ENCODE measurements at regions not wholly inside any gene's neighbourhood (a gene's known extent, or its start where the extent isn't known, plus 50 kb on each side); places are given as distances from the start of the nearest gene placed in this dataset.

GRCh38 chr3:177689869-177690268, 492.6 kb upstream of the TBL1XR1 start:
- Histone ChIP-seq H3K4me3 (no peak overlapping the region), H3K27me3 (no peaks in the 10 kb centered on the region), H3K36me3 (no peaks in the 10 kb centered on the region), H3K27ac (no peak overlapping the region), H3K4me1 (no peaks in the 10 kb centered on the region), H3K9me3 (no peaks in the 10 kb centered on the region)
- DNase-seq, result no peak
- intact Hi-C loops (cut with DNase I; ENCODE audit: low total_unique reads), result loop anchor here (10.0 kb wide), 1 partner anchor 225 kb away; no protein-coding TSS in a partner anchor
- in situ Hi-C loops (cut with MboI; ENCODE audit: low sequenced_read_pairs in 4 of 4), result no loop called here
- TF ChIP-seq, protein P1, sequence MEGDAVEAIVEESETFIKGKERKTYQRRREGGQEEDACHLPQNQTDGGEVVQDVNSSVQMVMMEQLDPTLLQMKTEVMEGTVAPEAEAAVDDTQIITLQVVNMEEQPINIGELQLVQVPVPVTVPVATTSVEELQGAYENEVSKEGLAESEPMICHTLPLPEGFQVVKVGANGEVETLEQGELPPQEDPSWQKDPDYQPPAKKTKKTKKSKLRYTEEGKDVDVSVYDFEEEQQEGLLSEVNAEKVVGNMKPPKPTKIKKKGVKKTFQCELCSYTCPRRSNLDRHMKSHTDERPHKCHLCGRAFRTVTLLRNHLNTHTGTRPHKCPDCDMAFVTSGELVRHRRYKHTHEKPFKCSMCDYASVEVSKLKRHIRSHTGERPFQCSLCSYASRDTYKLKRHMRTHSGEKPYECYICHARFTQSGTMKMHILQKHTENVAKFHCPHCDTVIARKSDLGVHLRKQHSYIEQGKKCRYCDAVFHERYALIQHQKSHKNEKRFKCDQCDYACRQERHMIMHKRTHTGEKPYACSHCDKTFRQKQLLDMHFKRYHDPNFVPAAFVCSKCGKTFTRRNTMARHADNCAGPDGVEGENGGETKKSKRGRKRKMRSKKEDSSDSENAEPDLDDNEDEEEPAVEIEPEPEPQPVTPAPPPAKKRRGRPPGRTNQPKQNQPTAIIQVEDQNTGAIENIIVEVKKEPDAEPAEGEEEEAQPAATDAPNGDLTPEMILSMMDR (IDR thresholded peaks at IDR 0.05 in 4 of 5, conservative IDR thresholded peaks at IDR 0.05 in 1 of 5), result no peak
- TF ChIP-seq POLR2A (IDR thresholded peaks at IDR 0.05), result no peak
- no peak for ATAC-seq

GRCh38 chr3:177690306-177690705, 493.0 kb upstream of the TBL1XR1 start:
- no peak for ATAC-seq
- H3K27me3 ChIP-seq, result no peaks in the 10 kb centered on the region
- no peaks in the 10 kb centered on the region for H3K4me1 ChIP-seq
- TF ChIP-seq, protein P1 (IDR thresholded peaks at IDR 0.05 in 4 of 5, conservative IDR thresholded peaks at IDR 0.05 in 1 of 5), result no peak
- no peak for TF ChIP-seq POLR2A (IDR thresholded peaks at IDR 0.05)
- no peaks in the 10 kb centered on the region for H3K36me3 ChIP-seq
- DNase-seq, result no peak
- H3K9me3 ChIP-seq, result no peaks in the 10 kb centered on the region
- no peak overlapping the region for H3K4me3 ChIP-seq
- in situ Hi-C loops (cut with MboI; ENCODE audit: low sequenced_read_pairs in 4 of 4) (no loop called here), intact Hi-C loops (cut with DNase I; ENCODE audit: low total_unique reads) (no loop called here)
- H3K27ac ChIP-seq, result no peak overlapping the region

DNA sequence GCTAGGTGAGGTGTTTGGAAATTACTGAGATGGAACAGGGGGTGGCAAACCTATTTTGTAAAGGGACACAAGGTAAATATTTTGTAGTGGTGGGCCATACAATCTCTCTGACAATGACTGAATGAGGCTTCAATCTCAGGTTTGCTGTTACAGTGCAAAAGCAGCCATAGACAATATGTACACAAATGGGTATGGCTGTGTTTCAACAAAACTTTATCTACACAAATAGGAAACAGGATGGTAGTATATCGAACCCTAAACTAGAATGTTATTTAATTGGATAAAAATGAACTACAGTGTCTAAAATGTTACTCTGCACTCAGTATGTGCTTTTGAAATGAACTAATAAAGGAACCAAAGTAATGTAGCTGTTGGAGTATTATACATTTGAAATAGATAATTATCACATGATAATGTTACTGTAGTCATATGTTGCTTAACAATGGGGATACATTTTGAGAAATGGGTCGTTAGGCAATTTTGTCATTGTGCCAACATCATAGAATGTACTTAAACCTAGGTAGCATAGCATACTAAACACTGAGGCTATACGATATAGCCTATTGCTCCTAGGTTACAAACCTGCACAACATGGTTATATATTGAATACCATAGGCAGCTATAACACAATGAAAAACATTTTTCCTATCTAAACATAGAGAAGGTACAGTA, 495.2 kb upstream of the TBL1XR1 start:
- no peaks in the 10 kb centered on the region for H3K27me3 ChIP-seq
- no peak overlapping the region for H3K4me3 ChIP-seq
- intact Hi-C loops (cut with DNase I; ENCODE audit: low total_unique reads), result no loop called here
- DNase-seq, result no peak
- ATAC-seq, result no peak
- TF ChIP-seq POLR2A (IDR thresholded peaks at IDR 0.05), result no peak
- H3K9me3 ChIP-seq, result no peaks in the 10 kb centered on the region
- in situ Hi-C loops (cut with MboI; ENCODE audit: low sequenced_read_pairs in 4 of 4), result no loop called here
- H3K36me3 ChIP-seq, result no peaks in the 10 kb centered on the region
- H3K4me1 ChIP-seq, result no peaks in the 10 kb centered on the region
- H3K27ac ChIP-seq, result no peak overlapping the region

DNA sequence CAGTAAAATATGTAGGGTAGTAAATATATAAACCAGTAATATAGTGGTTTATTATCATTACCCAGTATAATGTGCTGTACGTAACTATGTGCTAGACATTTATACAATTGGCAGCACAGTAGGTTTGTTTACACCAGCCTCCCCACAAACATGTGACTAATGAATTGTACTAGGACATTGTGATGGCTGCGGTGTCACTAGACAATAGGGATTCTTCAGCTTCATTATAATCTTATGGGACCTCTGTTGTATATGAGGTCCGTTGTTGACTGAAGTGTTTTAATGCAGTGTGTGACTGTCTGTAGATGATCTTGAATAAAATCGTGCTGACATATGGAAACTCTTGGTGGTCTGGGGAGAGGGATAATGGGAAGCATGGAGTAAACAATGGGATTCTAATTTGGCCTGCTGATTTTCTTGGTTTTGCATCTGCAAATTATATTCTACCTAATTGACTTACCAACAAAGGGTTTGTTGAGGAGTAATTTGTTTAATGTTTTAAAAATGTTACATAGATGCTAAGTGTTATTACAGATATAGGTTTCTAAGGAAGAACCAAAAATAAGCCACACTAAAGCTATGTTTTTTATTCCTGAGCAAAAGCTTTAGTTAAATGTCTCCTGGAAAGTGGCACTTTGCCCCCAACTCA, 496.5 kb upstream of the TBL1XR1 start:
- H3K4me1 ChIP-seq, result no peaks in the 10 kb centered on the region
- no peak overlapping the region for H3K4me3 ChIP-seq
- no peak for DNase-seq
- peak overlapping the region in 1 of 4 donors; percentile 8 for H3K27ac ChIP-seq
- intact Hi-C loops (cut with DNase I; ENCODE audit: low total_unique reads), result no loop called here
- TF ChIP-seq POLR2A (IDR thresholded peaks at IDR 0.05), result no peak
- TF ChIP-seq, protein P1 (IDR thresholded peaks at IDR 0.05 in 4 of 5, conservative IDR thresholded peaks at IDR 0.05 in 1 of 5), result no peak
- H3K36me3 ChIP-seq, result no peaks in the 10 kb centered on the region
- in situ Hi-C loops (cut with MboI; ENCODE audit: low sequenced_read_pairs in 4 of 4), result no loop called here
- H3K9me3 ChIP-seq, result no peaks in the 10 kb centered on the region
- no peaks in the 10 kb centered on the region for H3K27me3 ChIP-seq
- ATAC-seq, result no peak

GRCh38 chr3:177694316-177694715, 497.0 kb upstream of the TBL1XR1 start:
- intact Hi-C loops (cut with DNase I; ENCODE audit: low total_unique reads), result no loop called here
- Histone ChIP-seq H3K4me1 (no peaks in the 10 kb centered on the region), H3K36me3 (no peaks in the 10 kb centered on the region), H3K27ac (peak overlapping the region in 1 of 4 donors; percentile 8), H3K4me3 (no peak overlapping the region), H3K9me3 (no peaks in the 10 kb centered on the region), H3K27me3 (no peaks in the 10 kb centered on the region)
- ATAC-seq (no peak), DNase-seq (no peak)
- TF ChIP-seq, protein P1 (IDR thresholded peaks at IDR 0.05 in 4 of 5, conservative IDR thresholded peaks at IDR 0.05 in 1 of 5), result no peak
- TF ChIP-seq POLR2A (IDR thresholded peaks at IDR 0.05), result no peak
- in situ Hi-C loops (cut with MboI; ENCODE audit: low sequenced_read_pairs in 4 of 4), result no loop called here
